Endothelial cell of umbilical vein (primary cell): ENCODE measurements at regions not wholly inside any gene's neighbourhood (a gene's known extent, or its start where the extent isn't known, plus 50 kb on each side); places are given as distances from the start of the nearest gene placed in this dataset.

Experiments
- BruUV-seq: library from RNA; stranded (reverse); fragments of 400-500 nt; replicated peaks from 2 replicates; lab custom pipeline; 2021; lab: Mats Ljungman, UMichigan
- CTCF ChIA-PET: fragments of 300-600, 350-600 bp; sonication (Branson Sonifier 250); formaldehyde crosslinking; loops from one replicate; lab custom pipeline; 2021; ENCODE audit warnings: antibody characterized with exemption, inconsistent platforms; lab: Charles Lee
- POLR2A ChIA-PET: fragments of 300-600, 350-600 bp; sonication (Branson Sonifier 250); formaldehyde crosslinking; loops from one replicate; lab custom pipeline; 2021; ENCODE audit warnings: antibody characterized with exemption, inconsistent platforms; lab: Charles Lee
- DNase-seq: peaks from one replicate; pipeline ENCODE4 v3.0.0-alpha.2; 2011; ENCODE audit warnings: low read depth, low spot score
- FAIRE-seq: peaks from 2 replicates; lab custom pipeline; 2011; peaks lifted over from hg19 to GRCh38; lab: Jason Lieb, UNC
- H2AFZ ChIP-seq: 2 replicates; pipeline ENCODE4 v1.6.0; 2012; ENCODE audit warnings: low read depth, low read length, control low read depth, inconsistent platforms
- H3K27ac ChIP-seq: 2 replicates; pipeline ENCODE4 v1.5.1; 2011; ENCODE audit warnings: low read depth, mild to moderate bottlenecking, control low read depth, low read length, moderate library complexity; ENCODE audit not compliant: insufficient read depth
- H3K27me3 ChIP-seq, 2 experiments: 2 replicates each; pipeline versions ENCODE4 v1.6.0 to v1.6.1; 2011; ENCODE audit warnings: low read length in 2 of 2, mixed read lengths in 1 of 2; ENCODE audit not compliant: control insufficient read depth in 2 of 2, insufficient read depth in 2 of 2
- H3K36me3 ChIP-seq, 2 experiments: 2 replicates in 1 of 2; 3 replicates in 1 of 2; pipeline ENCODE4 v1.5.1; 2011; ENCODE audit warnings: low read length in 2 of 2, mild to moderate bottlenecking in 1 of 2, moderate library complexity in 1 of 2; ENCODE audit not compliant: control insufficient read depth in 2 of 2, insufficient read depth in 2 of 2; ENCODE audit errors: extremely low read depth in 1 of 2
- H3K4me1 ChIP-seq: 3 replicates; pipeline ENCODE4 v1.5.1; 2011; ENCODE audit warnings: mild to moderate bottlenecking, low read length; ENCODE audit not compliant: control insufficient read depth, insufficient read depth; ENCODE audit errors: extremely low read depth
- H3K4me2 ChIP-seq: 2 replicates; pipeline ENCODE4 v1.6.1; 2011; ENCODE audit warnings: low read length, control low read depth, mixed read lengths; ENCODE audit not compliant: insufficient read depth
- H3K4me3 ChIP-seq, 3 experiments: fragments of 200-600 bp in 1 of 3; sonication (generic), shearing (Covaris generic) in 1 of 3; replicated peaks in 1 of 3; 2 replicates each; pipeline ENCODE4 v1.5.1; 2011 to 2016; ENCODE audit warnings: control low read depth in 3 of 3, low read length in 3 of 3, mild to moderate bottlenecking in 2 of 3, inconsistent platforms in 1 of 3, low read depth in 1 of 3, moderate library complexity in 1 of 3; ENCODE audit not compliant: insufficient read depth in 1 of 3
- H3K79me2 ChIP-seq: 2 replicates; pipeline ENCODE4 v1.6.0; 2012; ENCODE audit warnings: low read length, inconsistent platforms; ENCODE audit not compliant: control insufficient read depth, insufficient read depth
- H3K9ac ChIP-seq: replicated peaks from 2 replicates; pipeline ENCODE3; 2011; ENCODE audit warnings: low read length, control low read depth; ENCODE audit not compliant: insufficient read depth; ENCODE audit errors: extremely low read depth
- H3K9me1 ChIP-seq: replicated peaks from 3 replicates; pipeline ENCODE4 v1.6.0; 2011; ENCODE audit warnings: mild to moderate bottlenecking, low read length; ENCODE audit not compliant: control insufficient read depth, insufficient read depth; ENCODE audit errors: extremely low read depth
- H3K9me3 ChIP-seq: replicated peaks from 2 replicates; pipeline ENCODE4 v1.5.1; 2012; ENCODE audit warnings: low read length, inconsistent platforms; ENCODE audit not compliant: control insufficient read depth, insufficient read depth
- H4K20me1 ChIP-seq: replicated peaks from 2 replicates; pipeline ENCODE3; 2011; ENCODE audit warnings: mild to moderate bottlenecking, low read length; ENCODE audit not compliant: control insufficient read depth, insufficient read depth; ENCODE audit errors: extremely low read depth
- CTCF ChIP-seq, 2 donors: IDR thresholded peaks; 1 replicate in 1 of 2; 2 replicates in 1 of 2; pipeline ENCODE4 v1.5.1; 2011; ENCODE audit warnings: low read length in 2 of 2, mild to moderate bottlenecking in 2 of 2, moderate library complexity in 2 of 2, control low read depth in 1 of 2, inconsistent platforms in 1 of 2, low read depth in 1 of 2; ENCODE audit not compliant: insufficient read depth in 1 of 2; ENCODE audit errors: extremely low read depth in 1 of 2
- EZH2 ChIP-seq: IDR thresholded peaks from 2 replicates; pipeline ENCODE4 v1.6.1; 2012; ENCODE audit warnings: borderline replicate concordance, low read depth, mild to moderate bottlenecking, moderate library complexity, low read length, inconsistent platforms; ENCODE audit not compliant: severe bottlenecking
- FOS ChIP-seq: IDR thresholded peaks from 2 replicates; pipeline ENCODE4 v1.6.1; 2011; ENCODE audit warnings: mild to moderate bottlenecking, low read length, moderate library complexity, borderline replicate concordance; ENCODE audit not compliant: insufficient read depth
- GATA2 ChIP-seq: IDR thresholded peaks from 2 replicates; pipeline ENCODE4 v1.7.0; 2011; ENCODE audit warnings: low read depth, mild to moderate bottlenecking, moderate library complexity, mixed read lengths, low read length; ENCODE audit not compliant: insufficient read length, insufficient read depth
- JUN ChIP-seq: IDR thresholded peaks from 2 replicates; pipeline ENCODE4 v1.6.1; 2011; ENCODE audit warnings: borderline replicate concordance, low read depth; ENCODE audit not compliant: insufficient read length, insufficient read depth
- MAX ChIP-seq: IDR thresholded peaks from 2 replicates; pipeline ENCODE4 v1.6.1; 2011; ENCODE audit not compliant: insufficient read depth, insufficient read length
- MYC ChIP-seq: IDR thresholded peaks from one replicate; pipeline ENCODE4 v1.6.1; 2011; ENCODE audit warnings: mild to moderate bottlenecking, low read depth, low read length
- POLR2A ChIP-seq: IDR thresholded peaks from 2 replicates; pipeline ENCODE4 v1.6.1; 2012; ENCODE audit warnings: low read depth, mild to moderate bottlenecking, control low read depth, low read length
- POLR2AphosphoS5 ChIP-seq: IDR thresholded peaks from 2 replicates; pipeline ENCODE4 v1.6.1; 2012; ENCODE audit warnings: low read depth, mild to moderate bottlenecking, control low read depth, low read length, moderate library complexity; ENCODE audit not compliant: insufficient read depth
- dilution Hi-C: fragments of 300-500 bp; cut with MboI; formaldehyde crosslinking; loops from one replicate; pipeline ENCODE4 v1.15.0; 2019; ENCODE audit warnings: low sequenced_read_pairs; ENCODE audit not compliant: extremely low pct_ligation_motif_present
- intact Hi-C: fragments of 100-400 bp; cut with micrococcal nuclease; formaldehyde crosslinking; loops from one replicate; pipeline ENCODE4 v1.10.0; 2022

DNA sequence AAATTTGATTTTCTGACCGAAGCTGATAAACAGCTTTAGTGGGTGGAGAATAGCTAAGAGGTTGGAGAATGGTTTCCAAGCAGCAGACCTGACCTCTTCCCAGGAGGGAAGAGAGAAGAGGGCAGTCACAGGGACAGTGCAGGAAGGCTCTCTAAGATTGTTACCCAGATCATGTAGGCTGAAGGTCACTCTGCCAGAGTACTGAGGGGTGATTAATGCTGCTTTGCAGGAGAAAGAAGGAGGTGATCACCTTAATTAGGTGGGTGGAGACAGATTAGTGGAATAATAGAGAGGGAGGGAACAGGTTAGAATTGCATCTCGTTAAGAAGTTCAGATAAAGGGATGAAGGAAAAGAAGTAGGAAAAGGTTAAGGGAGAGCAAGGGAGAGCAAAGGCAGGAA, 440.5 kb downstream of the BRINP1 start:
- DNase-seq (no peak), FAIRE-seq (no peak)
- CTCF ChIA-PET: no interaction called here
- Histone ChIP-seq H2AFZ (no peak overlapping the region), H3K79me2 (no peaks in the 10 kb centered on the region), H4K20me1 (no peaks in the 10 kb centered on the region), H3K27me3 (no peaks in the 10 kb centered on the region), H3K9ac (no peak overlapping the region), H3K9me3 (peaks cover 2% of the 10 kb centered on the region), H3K4me3 (no peak overlapping the region), H3K27ac (no peak overlapping the region), H3K4me1 (no peaks in the 10 kb centered on the region), H3K9me1 (no peaks in the 10 kb centered on the region), H3K4me2 (no peak overlapping the region), H3K36me3 (no peaks in the 10 kb centered on the region)
- dilution Hi-C loops: no loop called here
- no TSS peak for BruUV-seq
- intact Hi-C loops: no loop called here
- POLR2A ChIA-PET: no interaction called here
- TF ChIP-seq MAX (no peak), GATA2 (no peak), POLR2AphosphoS5 (no peak), JUN (no peak), EZH2 (no peak), POLR2A (no peak), CTCF (IDR thresholded peaks at IDR 0.05; ENCODE audit: extremely low read depth in 1 of 2, insufficient read depth in 1 of 2, low read depth in 1 of 2, low read length in 2 of 2) (no peak), MYC (no peak), FOS (no peak)
